Transverse colon (tissue), 3 donors: ENCODE measurements at regions not wholly inside any gene's neighbourhood (a gene's known extent, or its start where the extent isn't known, plus 50 kb on each side); places are given as distances from the start of the nearest gene placed in this dataset.

Source experiments
- CTCF ChIP-seq, 5 experiments: fragments of 200-600 bp in 3 of 5; fragments of 450-650 bp in 2 of 5; sonication (generic) in 3 of 5; IDR thresholded peaks; 1 replicate in 2 of 5; 2 replicates in 3 of 5; pipeline ENCODE4 v1.5.1; 2016 to 2017; ENCODE audit warnings: antibody characterized with exemption in 5 of 5, inconsistent platforms in 3 of 5, mild to moderate bottlenecking in 2 of 5, moderate library complexity in 1 of 5
- EP300 ChIP-seq: sonication (generic); formaldehyde crosslinking; IDR thresholded peaks from one replicate; pipeline ENCODE4 v1.6.1; 2017; ENCODE audit warnings: antibody characterized with exemption, low read depth
- POLR2A ChIP-seq: fragments of 450-650 bp; IDR thresholded peaks from one replicate; pipeline ENCODE4 v1.6.1; 2016; ENCODE audit warnings: antibody characterized with exemption, mild to moderate bottlenecking, moderate library complexity

- TF ChIP-seq CTCF (IDR thresholded peaks at IDR 0.05), result no peak
- no peak for TF ChIP-seq EP300
- no peak for TF ChIP-seq POLR2A
Measured at GRCh38 chr3:31167666-31168065, 273.2 kb upstream of the GADL1 start.
